HG03432 (cell line): ENCODE measurements at regions not wholly inside any gene's neighbourhood (a gene's known extent, or its start where the extent isn't known, plus 50 kb on each side); places are given as distances from the start of the nearest gene placed in this dataset.
A peak's percentile ranks its signal among the peaks of the same experiment; 100 is the strongest.

ENCODE experiments used
- ATAC-seq: cut with Tn5 transposase; IDR thresholded peaks from one replicate; pipeline ENCODE4 v1.9.1; 2021; ENCODE audit warnings: mild to moderate bottlenecking, moderate library complexity; ENCODE audit not compliant: unreplicated experiment

- ATAC-seq, result no peak
These were observed 140.8 kb upstream of the ADAMTSL1 start for GRCh38 chr9:18333157-18333556.

- no peak for ATAC-seq
These were observed 138.1 kb upstream of the ADAMTSL1 start for GRCh38 chr9:18335825-18336224.

GRCh38 chr9:18338042-18338441 is 135.9 kb upstream of the ADAMTSL1 start:
- ATAC-seq, result no peak

DNA sequence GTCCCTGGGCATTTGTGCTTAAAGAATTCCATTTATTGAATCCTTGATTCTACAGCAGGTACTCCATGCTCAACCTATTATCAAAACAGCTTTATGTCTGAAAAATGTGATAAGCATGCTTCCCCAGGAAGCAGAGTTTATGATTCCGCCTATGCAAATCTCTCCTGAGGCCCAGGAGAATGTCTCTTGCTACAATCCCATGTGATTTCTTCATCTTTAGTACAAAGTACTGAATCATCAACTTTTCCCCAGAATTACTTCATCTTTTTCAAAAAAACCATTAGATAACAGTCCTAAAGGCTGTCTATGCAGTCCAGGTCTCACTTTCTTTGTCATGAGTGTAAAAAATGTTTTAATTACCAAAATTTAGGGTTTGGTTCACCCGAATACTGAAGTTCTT is 130.2 kb upstream of the ADAMTSL1 start:
- ATAC-seq, result no peak

- ATAC-seq, result no peak
These were observed 127.2 kb upstream of the ADAMTSL1 start for GRCh38 chr9:18346745-18347144.

DNA sequence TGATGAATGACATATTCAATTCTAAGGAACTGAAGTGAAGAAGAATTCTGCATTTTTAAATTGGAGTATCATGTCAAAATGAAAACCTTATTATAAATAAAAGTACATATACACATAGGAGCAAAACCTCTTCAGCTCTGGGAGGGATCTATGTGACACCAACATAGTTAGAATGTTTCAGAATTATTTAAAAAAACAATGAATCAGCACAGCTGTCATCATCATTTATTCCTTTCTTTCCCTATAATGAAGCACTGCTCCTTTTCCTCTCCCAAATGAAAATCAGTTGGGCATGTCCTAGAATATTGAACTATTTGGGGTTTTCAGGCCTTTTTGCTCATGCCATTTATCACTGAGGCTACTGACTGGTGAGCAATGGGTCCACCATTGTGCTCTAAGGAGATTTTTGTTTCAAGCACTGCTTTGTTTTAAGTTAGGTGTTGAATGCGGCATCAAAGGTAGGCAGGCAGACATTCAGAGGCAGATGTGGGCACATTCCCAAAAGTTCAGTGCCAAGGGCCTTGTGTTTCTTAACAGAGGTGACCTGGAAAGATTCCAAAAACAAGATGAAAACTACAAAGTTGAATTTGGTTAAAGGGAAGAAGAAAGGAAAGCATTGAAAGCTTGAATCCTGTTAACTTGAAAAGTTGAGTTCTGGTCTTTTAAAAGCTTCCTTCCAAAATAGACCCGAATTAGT is 126.4 kb upstream of the ADAMTSL1 start:
- no peak for ATAC-seq

- no peak for ATAC-seq
These were observed 125.9 kb upstream of the ADAMTSL1 start for GRCh38 chr9:18348083-18348475.

DNA sequence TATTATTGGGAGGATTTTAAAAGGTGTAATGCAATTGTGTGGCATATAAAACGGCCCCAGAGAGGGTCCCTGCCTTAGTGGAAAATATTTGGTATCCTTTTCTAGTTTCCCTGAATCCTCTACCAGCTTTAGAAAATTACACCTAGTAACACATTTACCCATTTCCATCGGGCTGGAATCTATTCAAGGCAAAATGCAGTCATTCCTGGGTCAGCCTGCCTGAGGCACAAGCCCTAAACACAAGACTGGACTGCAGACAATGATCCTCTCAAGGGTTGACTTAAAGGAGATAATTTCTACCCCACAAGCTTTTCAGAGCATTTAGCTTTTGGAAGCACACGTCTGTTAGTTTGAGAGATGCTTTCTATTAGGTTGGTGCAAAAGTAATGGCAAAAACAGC is 124.4 kb upstream of the ADAMTSL1 start:
- ATAC-seq, result no peak

- ATAC-seq, result no peak
These were observed 123.9 kb upstream of the ADAMTSL1 start for GRCh38 chr9:18350036-18350435.

DNA sequence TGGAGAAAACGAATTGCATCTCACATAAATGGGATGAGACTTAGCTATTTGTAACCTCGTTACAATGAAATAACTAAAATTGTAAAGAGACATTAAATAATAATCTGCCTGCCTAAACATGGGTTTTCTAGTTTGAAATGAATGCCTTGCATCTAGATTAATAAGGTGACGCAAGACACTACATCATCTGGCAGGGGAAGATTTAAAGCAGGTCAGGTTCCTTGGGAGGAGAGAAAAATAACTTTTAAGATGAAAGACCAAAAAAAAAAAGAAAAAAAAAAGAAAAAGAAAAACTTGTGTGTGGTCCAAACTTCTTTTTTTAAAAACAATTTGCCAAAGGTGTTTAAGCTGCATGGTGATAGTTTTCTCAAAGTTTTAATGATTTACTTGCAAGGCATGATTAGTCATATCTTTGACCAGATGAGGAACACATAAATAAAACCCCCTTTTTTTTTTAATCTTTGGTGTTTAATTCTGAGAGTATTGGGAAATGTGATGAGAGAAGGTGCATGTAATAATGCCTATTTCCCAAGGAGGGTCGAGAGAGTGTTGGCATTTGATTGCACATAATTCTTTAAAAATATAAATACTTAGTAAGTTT is 122.9 kb upstream of the ADAMTSL1 start:
- no peak for ATAC-seq

DNA sequence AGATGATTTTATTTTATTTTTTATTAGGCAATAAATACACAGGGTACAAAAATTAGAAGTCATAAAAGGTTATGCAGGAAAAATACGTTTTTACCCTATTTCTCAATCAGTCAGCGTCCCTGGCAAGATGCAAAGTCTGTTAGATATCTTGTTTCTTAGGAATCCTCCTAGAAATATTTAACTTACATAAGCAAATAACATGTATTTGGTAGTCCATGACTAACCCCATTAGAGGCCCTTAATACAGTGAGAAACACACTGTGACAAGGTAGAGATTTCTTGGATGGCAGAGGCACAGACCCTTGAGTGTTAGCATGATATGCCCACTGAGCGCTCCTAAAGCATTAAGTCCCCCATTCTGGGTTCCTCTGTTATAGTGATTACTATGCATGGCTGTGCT is 121.2 kb upstream of the ADAMTSL1 start:
- ATAC-seq, result no peak

GRCh38 chr9:18353473-18353872 is 120.5 kb upstream of the ADAMTSL1 start:
- ATAC-seq, result no peak

DNA sequence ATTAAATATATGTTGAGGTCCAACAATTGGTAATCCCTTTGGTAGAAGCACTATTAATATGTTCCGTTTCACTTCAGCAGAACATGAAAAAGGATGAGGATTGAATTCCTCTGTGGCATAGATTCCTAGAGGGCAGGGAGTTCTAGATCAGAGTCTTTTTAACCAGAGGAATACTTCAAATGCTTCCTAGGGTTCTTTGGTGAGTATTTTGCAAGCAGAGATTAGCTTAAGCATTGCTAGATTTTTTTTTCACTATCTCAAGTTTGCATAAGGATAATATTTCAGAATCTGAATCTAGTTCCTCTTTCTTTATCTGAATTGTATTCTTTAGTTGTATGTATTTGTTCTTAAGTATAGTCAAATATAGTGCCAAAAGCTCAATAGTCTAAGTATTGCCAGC is 116.6 kb upstream of the ADAMTSL1 start:
- no peak for ATAC-seq

DNA sequence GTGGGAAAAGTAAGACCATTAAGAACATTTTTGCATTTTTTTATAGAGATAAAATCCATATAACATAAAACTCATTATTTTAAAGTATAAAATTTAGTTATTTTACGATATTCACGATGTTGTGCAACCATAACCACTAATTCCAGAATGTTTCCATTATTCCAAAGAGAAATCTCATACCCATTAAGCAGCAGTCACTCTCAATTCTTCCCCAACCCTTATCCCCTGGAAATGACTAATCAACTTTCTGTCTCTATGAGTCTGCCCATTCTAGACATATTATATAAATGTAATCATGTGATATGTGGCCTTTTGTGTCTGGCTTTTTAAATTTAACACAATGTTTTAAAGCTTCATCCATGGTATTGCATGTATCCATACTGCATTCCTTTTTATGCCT is 115.6 kb upstream of the ADAMTSL1 start:
- ATAC-seq, result no peak

GRCh38 chr9:18359335-18359734 is 114.6 kb upstream of the ADAMTSL1 start:
- ATAC-seq, result no peak

DNA sequence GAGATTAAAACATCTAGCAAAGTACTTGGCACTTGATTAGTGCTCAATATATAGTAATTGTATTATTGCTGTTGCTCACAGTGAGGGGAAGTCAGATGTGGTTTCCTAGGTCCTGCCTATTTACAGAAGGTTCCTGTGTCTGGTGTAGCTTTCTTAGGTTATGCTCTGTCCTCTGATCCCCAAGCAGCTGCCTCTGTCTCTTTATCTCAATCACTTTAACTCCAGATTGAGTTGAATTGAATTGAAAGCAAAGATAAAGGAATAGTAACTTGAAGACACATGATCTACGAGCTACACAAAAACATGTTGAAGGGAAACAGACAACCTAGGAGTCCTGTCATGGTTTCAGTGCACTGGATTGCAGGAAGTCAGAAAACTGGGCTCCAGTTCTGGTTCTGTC is 113.9 kb upstream of the ADAMTSL1 start:
- no peak for ATAC-seq

GRCh38 chr9:18361646-18362045 is 112.3 kb upstream of the ADAMTSL1 start:
- no peak for ATAC-seq

DNA sequence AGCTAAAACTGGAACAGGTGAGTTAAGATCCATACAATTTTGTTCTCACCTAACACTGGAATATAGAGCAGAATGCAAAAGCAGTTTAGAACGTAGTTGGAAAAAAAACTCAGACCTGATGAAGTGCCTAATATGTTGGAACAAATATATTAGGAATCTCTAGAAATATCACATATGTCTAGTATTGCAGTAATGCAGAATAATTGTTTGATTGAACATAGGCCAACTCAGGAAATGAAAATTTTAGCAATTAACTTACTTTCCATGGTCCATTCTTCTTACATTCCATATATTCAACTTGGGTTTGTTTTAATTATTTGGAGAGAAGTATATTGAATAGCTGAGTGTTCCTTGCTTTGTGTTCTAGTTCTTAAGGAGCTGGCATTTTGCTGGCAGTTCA is 111.8 kb upstream of the ADAMTSL1 start:
- no peak for ATAC-seq

- ATAC-seq, result peak; percentile 59
These were observed 110.9 kb upstream of the ADAMTSL1 start for GRCh38 chr9:18362901-18363685.

DNA sequence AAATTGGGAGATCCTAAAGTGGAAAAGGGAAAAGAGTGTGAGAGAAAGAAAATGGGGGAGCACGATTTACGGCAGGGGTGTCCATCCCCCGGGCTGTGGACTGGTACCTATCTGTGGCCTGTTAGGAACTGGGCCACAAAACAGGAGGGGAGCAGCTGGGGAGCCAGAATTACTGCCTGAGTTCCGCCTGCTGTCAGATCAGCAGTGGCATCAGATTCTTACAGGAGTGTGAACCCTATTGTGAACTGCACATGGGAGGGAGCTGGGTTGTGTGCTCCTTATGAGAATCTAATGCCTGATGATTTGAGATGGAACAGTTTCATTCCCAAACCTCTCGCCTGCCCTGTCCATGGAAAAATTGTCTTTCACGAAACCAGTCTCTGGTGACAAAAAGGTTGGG is 108.3 kb upstream of the ADAMTSL1 start:
- no peak for ATAC-seq

DNA sequence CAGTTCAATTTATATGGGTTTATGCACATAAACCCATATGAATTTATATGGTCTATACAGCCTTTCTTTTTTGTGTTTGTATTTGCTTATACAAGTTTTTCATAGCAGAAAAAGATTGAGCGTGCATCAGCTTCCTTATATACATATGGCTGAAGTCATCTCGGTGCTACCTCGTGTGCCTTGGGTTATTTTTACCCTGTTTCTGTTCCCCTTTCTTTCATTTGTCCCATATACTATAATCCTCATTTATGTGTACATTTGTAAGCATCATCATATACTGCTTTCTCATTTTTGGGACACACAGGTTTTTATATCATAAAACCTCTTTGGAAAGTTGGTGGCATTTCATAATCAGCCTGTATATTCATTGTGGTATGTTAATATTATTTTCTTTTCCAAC is 107.8 kb upstream of the ADAMTSL1 start:
- peak; percentile 77 for ATAC-seq

DNA sequence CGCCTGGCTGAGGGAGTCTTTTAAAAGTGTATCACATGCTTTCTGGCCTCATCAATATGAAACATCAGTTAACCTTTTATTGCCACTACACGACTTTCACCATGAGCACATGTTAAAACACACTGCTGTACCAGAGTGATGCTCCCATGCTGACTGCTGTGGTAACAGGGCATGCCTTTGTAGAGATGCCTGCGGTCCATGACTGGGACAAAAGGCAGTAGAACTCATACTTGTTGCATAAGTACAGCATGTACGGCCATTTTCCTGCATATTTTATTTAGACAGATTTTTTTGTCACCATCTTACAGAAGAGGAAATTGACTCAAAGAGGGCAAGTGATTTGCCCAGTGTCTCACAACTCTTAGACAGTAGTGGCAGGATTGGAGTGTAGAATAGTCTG is 105.7 kb upstream of the ADAMTSL1 start:
- ATAC-seq, result no peak
